GM10248 (cell line): ENCODE measurements at regions not wholly inside any gene's neighbourhood (a gene's known extent, or its start where the extent isn't known, plus 50 kb on each side); places are given as distances from the start of the nearest gene placed in this dataset.
"Not testable (repeated sequence)": the region's sequence is repeated elsewhere in the genome, so short reads cannot be mapped to it uniquely, and the experiment has no call there.

Source experiments
- CTCF ChIA-PET: fragments of 300-600 bp; sonication (Branson Sonifier 250); formaldehyde crosslinking; extraction: SDS; loops from one replicate; lab custom pipeline; 2021; ENCODE audit warnings: antibody characterized with exemption; lab: Yijun Ruan, JAX
- POLR2A ChIA-PET: fragments of 350-650 bp; sonication (Branson Sonifier 250); formaldehyde crosslinking; extraction: SDS; loops from one replicate; lab custom pipeline; 2020; ENCODE audit warnings: antibody characterized with exemption; lab: Yijun Ruan, JAX
- DNase-seq: peaks from one replicate; pipeline ENCODE4 v3.0.0; 2012; ENCODE audit errors: extremely low spot score
- TF ChIP-seq, protein P1 (sequence below): IDR thresholded peaks from 2 replicates; pipeline ENCODE4 v1.5.1; 2012; ENCODE audit warnings: mild to moderate bottlenecking, low read depth; ENCODE audit errors: extremely low read depth, missing control alignments, control extremely low read depth

DNA sequence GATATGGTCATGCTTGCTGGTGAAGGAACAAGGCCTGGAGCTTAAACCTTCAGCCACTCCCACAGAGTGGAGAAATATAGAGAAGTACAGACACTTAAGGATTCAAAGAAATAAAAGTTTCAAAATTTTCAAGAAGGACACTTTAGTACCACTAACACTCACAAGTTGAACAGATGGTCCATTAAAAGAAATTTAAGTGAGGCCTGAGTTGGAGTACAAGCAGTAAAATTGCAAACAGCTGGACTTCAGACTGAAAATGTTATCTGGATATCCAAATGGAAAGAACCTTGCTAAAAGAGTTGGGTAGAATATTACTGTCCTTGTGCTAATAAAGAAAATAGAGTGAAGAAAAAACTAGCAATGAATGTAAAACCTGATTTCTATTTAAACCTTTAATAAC is 397.1 kb upstream of the KCNMB2 start:
- POLR2A ChIA-PET = no interaction called here
- no peak for DNase-seq
- CTCF ChIA-PET = no interaction called here
- TF ChIP-seq, protein P1, sequence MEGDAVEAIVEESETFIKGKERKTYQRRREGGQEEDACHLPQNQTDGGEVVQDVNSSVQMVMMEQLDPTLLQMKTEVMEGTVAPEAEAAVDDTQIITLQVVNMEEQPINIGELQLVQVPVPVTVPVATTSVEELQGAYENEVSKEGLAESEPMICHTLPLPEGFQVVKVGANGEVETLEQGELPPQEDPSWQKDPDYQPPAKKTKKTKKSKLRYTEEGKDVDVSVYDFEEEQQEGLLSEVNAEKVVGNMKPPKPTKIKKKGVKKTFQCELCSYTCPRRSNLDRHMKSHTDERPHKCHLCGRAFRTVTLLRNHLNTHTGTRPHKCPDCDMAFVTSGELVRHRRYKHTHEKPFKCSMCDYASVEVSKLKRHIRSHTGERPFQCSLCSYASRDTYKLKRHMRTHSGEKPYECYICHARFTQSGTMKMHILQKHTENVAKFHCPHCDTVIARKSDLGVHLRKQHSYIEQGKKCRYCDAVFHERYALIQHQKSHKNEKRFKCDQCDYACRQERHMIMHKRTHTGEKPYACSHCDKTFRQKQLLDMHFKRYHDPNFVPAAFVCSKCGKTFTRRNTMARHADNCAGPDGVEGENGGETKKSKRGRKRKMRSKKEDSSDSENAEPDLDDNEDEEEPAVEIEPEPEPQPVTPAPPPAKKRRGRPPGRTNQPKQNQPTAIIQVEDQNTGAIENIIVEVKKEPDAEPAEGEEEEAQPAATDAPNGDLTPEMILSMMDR = no peak

DNA sequence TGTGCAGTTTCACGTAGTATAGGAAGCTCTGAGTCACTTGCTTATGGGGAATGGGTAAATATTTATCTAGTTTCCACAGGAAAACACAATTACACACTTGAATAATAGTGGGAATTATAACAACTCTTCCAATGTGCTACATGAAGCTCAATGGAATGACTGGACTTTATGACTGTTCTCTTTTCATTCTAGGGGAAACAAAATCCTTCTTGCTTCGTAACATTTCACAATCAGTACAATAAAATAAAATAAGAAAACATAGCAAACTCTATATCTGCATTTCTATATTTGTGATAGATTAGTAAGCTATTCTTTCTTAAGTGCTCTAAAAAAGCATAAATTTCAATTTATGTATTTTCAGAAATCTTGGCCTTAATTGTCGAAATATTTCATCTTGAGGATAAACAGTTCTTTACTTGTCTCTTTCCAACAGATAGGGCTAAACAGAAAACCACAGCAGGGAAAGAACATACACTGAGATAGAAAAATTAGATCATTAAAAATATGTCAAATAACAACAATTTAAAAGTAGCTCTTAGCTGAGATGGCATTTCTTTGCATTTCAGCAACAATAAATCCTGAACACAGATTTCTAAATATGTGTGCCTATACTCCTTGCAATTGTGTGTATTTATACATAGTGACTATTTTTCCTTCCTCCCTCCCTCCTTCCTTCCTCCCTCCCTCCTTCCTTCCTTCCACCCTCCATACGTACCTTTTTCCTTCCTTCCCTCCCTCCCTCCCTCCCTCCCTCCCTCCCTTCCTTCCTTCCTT is 395.5 kb upstream of the KCNMB2 start:
- ChIA-PET CTCF (interaction anchor here (0.7 to 1.3 kb wide), 2 partner anchors 17 to 34 kb away, joined by 3 read pairs; no protein-coding TSS in a partner anchor), POLR2A (no interaction called here)
- TF ChIP-seq, protein P1 = no peak
- DNase-seq = no peak

DNA sequence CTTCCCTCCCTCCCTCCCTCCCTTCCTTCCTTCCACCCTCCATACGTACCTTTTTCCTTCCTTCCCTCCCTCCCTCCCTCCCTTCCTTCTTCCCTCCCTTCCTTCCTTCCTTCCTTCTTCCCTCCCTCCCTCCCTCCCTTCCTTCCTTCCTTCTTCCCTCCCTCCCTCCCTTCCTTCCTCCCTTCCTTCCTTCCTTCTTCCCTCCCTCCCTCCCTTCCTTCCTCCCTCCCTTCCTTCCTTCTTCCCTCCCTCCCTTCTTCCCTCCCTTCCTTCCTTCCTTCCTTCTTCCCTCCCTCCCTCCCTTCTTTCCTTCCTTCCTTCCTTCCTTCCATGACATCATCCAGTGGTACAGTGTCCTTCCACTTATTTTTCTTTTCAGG is 394.9 kb upstream of the KCNMB2 start:
- POLR2A ChIA-PET, DNase-seq, CTCF ChIA-PET: not testable (repeated sequence)

GRCh38 chr3:178146406-178146831 is 389.8 kb upstream of the KCNMB2 start:
- TF ChIP-seq, protein P1 = no peak
- DNase-seq = no peak
- POLR2A ChIA-PET = no interaction called here
- CTCF ChIA-PET = no interaction called here

- POLR2A ChIA-PET = no interaction called here
- TF ChIP-seq, protein P1 = no peak
- CTCF ChIA-PET = no interaction called here
- DNase-seq = no peak
Observed at GRCh38 chr3:178147001-178147400, 389.2 kb upstream of the KCNMB2 start.

DNA sequence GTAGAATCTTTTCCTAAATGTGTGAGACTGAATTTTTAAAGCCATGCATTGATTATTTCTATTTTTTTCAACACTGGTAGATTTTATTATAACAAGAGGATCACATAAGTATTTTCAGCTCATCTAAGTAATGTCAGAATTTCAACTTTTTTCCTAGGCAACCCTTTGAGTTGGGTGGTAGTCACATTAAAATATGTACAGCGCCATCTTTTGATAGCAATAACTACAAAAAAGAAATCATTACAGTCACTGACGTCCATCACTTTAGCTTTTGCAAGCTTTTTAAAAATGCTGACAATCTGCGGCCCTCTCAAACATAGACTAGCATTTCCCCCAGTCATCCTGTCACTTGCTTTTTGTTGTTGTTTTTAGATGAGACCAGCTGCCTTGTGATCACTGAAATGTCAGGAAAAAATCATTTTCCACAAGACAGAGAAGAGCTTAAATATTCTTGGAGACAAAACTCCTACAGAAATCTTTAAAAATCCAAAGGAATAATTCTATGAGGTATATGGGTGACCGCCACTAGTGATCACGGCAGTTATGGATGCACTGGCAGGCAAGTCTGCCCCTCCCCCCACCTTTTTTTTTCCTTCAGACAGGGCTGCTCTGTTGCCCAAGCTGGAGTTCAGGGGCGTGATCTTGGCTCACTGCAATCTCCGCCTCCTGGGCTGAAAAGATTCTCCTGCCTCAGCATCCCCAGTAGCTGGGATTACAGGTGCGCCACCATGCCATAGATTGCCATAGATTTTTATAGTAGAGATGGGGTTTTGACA is 384.0 kb upstream of the KCNMB2 start:
- DNase-seq = no peak
- POLR2A ChIA-PET = no interaction called here

DNA sequence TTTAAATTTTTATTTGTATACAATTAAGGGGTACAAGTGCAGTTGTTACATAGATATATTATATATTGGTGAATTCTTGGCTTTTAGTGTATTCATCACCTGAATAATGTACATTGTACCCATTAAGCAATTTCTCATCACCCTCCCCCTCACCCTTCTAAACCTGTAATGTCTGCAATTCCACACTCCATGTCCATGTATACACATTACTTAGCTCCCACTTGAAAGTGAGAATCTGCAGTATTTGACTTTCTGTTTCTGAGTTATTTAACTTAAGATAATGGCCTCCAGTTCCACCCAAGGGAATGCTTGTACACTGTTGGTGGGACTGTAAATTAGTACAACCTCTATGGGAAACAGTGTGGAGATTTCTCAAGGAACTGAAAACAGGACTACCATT is 383.2 kb upstream of the KCNMB2 start:
- no peak for DNase-seq
- TF ChIP-seq, protein P1 = no peak
- ChIA-PET CTCF (no interaction called here), POLR2A (no interaction called here)

More for the DNA sequence above, 384.0 kb upstream of the KCNMB2 start:
- TF ChIP-seq, protein P1 = no peak
- CTCF ChIA-PET = interaction anchor here (1.3 kb wide), 1 partner anchor 17 kb away, joined by 3 read pairs; no protein-coding TSS in a partner anchor
